Colonic mucosa (tissue), 4 donors: ENCODE measurements at regions not wholly inside any gene's neighbourhood (a gene's known extent, or its start where the extent isn't known, plus 50 kb on each side); places are given as distances from the start of the nearest gene placed in this dataset.
A peak's percentile ranks its signal among the peaks of the same experiment; 100 is the strongest.

ENCODE experiments used
- DNase-seq: peaks from one replicate; pipeline ENCODE4 v3.0.0-alpha.2; 2020
- H3K27ac ChIP-seq: fragments of 200-600 bp; one replicate; pipeline ENCODE4 v1.8.0; 2021
- H3K27me3 ChIP-seq: fragments of 200-600 bp; one replicate; pipeline ENCODE4 v1.8.0; 2021
- H3K36me3 ChIP-seq: fragments of 200-600 bp; one replicate; pipeline ENCODE4 v1.8.0; 2021
- H3K4me1 ChIP-seq: fragments of 200-600 bp; one replicate; pipeline ENCODE4 v1.8.0; 2021; ENCODE audit warnings: mild to moderate bottlenecking
- H3K4me3 ChIP-seq: fragments of 200-600 bp; one replicate; pipeline ENCODE4 v1.8.0; 2021
- H3K9ac ChIP-seq, 2 donors: one replicate each; pipeline ENCODE4 v1.7.0; 2013; ENCODE audit warnings: control low read depth in 2 of 2, low read depth in 2 of 2, low read length in 2 of 2
- H3K9me3 ChIP-seq: fragments of 200-600 bp; one replicate; pipeline ENCODE4 v1.8.0; 2021
- CTCF ChIP-seq: fragments of 200-600 bp; IDR thresholded peaks from one replicate; pipeline ENCODE4 v1.8.0; 2022; ENCODE audit warnings: antibody characterized with exemption, mild to moderate bottlenecking
- intact Hi-C: fragments of 100-400 bp; cut with DNase I; formaldehyde crosslinking; loops from one replicate; pipeline ENCODE4 v1.14.1; 2022
- donor health status: healthy.
- donor health status: DM: no; HTN: no; CAD: no.
- donor health status: DM: no; HTN: no; CAD: no.

- no peak overlapping the region for H3K9ac ChIP-seq
- no peak for DNase-seq
- H3K27ac ChIP-seq, result no peak overlapping the region
- H3K9me3 ChIP-seq, result no peaks in the 10 kb centered on the region
- H3K27me3 ChIP-seq, result no peaks in the 10 kb centered on the region
- no peak for TF ChIP-seq CTCF
- no peaks in the 10 kb centered on the region for H3K4me1 ChIP-seq
- H3K36me3 ChIP-seq, result no peaks in the 10 kb centered on the region
- no peak overlapping the region for H3K4me3 ChIP-seq
- intact Hi-C loops, result loop anchor here (5.0 to 10.0 kb wide), 3 partner anchors 359 to 612 kb away; partner anchors contain the start of gene AGAP1
These were observed 183.6 kb downstream of the SH3BP4 start for GRCh38 chr2:235135195-235135965.

GRCh38 chr2:235135990-235136561 lies 184.3 kb downstream of the SH3BP4 start:
- Histone ChIP-seq H3K27ac (no peak overlapping the region), H3K9ac (no peak overlapping the region), H3K27me3 (no peaks in the 10 kb centered on the region), H3K9me3 (no peaks in the 10 kb centered on the region), H3K36me3 (no peaks in the 10 kb centered on the region), H3K4me3 (no peak overlapping the region), H3K4me1 (no peaks in the 10 kb centered on the region)
- TF ChIP-seq CTCF, result peak; percentile 75
- peak; percentile 90 for DNase-seq
- intact Hi-C loops, result loop anchor here (5.0 to 10.0 kb wide), 3 partner anchors 359 to 611 kb away; partner anchors contain the start of gene AGAP1

- Histone ChIP-seq H3K27ac (no peak overlapping the region), H3K4me3 (no peak overlapping the region), H3K4me1 (no peaks in the 10 kb centered on the region), H3K9me3 (no peaks in the 10 kb centered on the region), H3K36me3 (no peaks in the 10 kb centered on the region), H3K27me3 (no peaks in the 10 kb centered on the region), H3K9ac (no peak overlapping the region)
- intact Hi-C loops, result loop anchor here (5.0 to 10.0 kb wide), 3 partner anchors 356 to 609 kb away; partner anchors contain the start of gene AGAP1
- no peak for TF ChIP-seq CTCF
- no peak for DNase-seq
These were observed 186.5 kb downstream of the SH3BP4 start for GRCh38 chr2:235138339-235138738.

GRCh38 chr2:235139956-235140800 lies 188.4 kb downstream of the SH3BP4 start:
- Histone ChIP-seq H3K9me3 (no peaks in the 10 kb centered on the region), H3K27ac (no peak overlapping the region), H3K4me3 (no peak overlapping the region), H3K27me3 (no peaks in the 10 kb centered on the region), H3K4me1 (no peaks in the 10 kb centered on the region), H3K36me3 (no peaks in the 10 kb centered on the region), H3K9ac (no peak overlapping the region)
- intact Hi-C loops, result loop anchor here (5.0 to 10.0 kb wide), 4 partner anchors 125 to 607 kb away; partner anchors contain the start of gene AGAP1
- no peak for TF ChIP-seq CTCF
- DNase-seq, result no peak

- DNase-seq, result no peak
- no peak overlapping the region for H3K4me3 ChIP-seq
- no peak for TF ChIP-seq CTCF
- no peaks in the 10 kb centered on the region for H3K27me3 ChIP-seq
- intact Hi-C loops, result loop anchor here (10.0 kb wide), 1 partner anchor 124 kb away; no protein-coding TSS in a partner anchor
- no peaks in the 10 kb centered on the region for H3K36me3 ChIP-seq
- H3K4me1 ChIP-seq, result no peaks in the 10 kb centered on the region
- H3K27ac ChIP-seq, result no peak overlapping the region
- H3K9ac ChIP-seq, result no peak overlapping the region
- H3K9me3 ChIP-seq, result no peaks in the 10 kb centered on the region
These were observed 188.9 kb downstream of the SH3BP4 start for GRCh38 chr2:235140801-235141081.
